Gastrocnemius medialis (tissue), 4 donors: ENCODE measurements at regions not wholly inside any gene's neighbourhood (a gene's known extent, or its start where the extent isn't known, plus 50 kb on each side); places are given as distances from the start of the nearest gene placed in this dataset.

Experiments
- POLR2A ChIP-seq, 2 donors: fragments of 450-650 bp; IDR thresholded peaks; one replicate each; pipeline ENCODE4 v1.6.1; 2017; ENCODE audit warnings: antibody characterized with exemption in 2 of 2, mild to moderate bottlenecking in 2 of 2, moderate library complexity in 2 of 2
- TF ChIP-seq, protein P1 (sequence below), 5 experiments: fragments of 450-650 bp in 3 of 5; fragments of 200-600 bp in 2 of 5; sonication (generic) in 2 of 5; IDR thresholded peaks in 4 of 5; conservative IDR thresholded peaks in 1 of 5; 1 replicate in 4 of 5; 2 replicates in 1 of 5; pipeline ENCODE4 v1.5.1; 2016 to 2019; ENCODE audit warnings: antibody characterized with exemption in 5 of 5, mild to moderate bottlenecking in 3 of 5, moderate library complexity in 3 of 5

DNA sequence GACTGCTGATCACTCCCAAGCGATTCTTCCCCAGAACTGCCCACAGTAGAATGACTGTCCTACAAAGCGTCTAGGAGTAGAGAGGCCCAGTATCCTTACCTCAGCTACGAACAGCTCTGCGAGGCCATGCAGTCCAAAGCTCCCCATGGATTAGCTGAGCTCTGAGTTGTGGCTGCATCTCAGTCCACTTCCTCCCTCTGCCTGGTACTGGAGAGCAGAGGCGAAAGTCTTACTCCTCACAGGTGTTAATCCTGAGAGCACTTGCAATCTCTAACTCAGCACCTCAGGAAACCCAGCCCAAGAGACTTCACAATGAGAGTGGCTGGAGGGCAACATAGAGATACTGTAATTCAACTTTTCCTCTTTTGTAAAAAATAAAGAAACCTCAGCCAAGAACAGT is 493.1 kb downstream of the BCAT1 start:
- TF ChIP-seq, protein P1, sequence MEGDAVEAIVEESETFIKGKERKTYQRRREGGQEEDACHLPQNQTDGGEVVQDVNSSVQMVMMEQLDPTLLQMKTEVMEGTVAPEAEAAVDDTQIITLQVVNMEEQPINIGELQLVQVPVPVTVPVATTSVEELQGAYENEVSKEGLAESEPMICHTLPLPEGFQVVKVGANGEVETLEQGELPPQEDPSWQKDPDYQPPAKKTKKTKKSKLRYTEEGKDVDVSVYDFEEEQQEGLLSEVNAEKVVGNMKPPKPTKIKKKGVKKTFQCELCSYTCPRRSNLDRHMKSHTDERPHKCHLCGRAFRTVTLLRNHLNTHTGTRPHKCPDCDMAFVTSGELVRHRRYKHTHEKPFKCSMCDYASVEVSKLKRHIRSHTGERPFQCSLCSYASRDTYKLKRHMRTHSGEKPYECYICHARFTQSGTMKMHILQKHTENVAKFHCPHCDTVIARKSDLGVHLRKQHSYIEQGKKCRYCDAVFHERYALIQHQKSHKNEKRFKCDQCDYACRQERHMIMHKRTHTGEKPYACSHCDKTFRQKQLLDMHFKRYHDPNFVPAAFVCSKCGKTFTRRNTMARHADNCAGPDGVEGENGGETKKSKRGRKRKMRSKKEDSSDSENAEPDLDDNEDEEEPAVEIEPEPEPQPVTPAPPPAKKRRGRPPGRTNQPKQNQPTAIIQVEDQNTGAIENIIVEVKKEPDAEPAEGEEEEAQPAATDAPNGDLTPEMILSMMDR (IDR thresholded peaks at IDR 0.05 in 4 of 5, conservative IDR thresholded peaks at IDR 0.05 in 1 of 5) = no peak
- no peak for TF ChIP-seq POLR2A (IDR thresholded peaks at IDR 0.05)
